DMS153 (cell line): ENCODE measurements at regions not wholly inside any gene's neighbourhood (a gene's known extent, or its start where the extent isn't known, plus 50 kb on each side); places are given as distances from the start of the nearest gene placed in this dataset.

ENCODE experiments used
- DNase-seq: peaks from one replicate; lab custom pipeline; 2025; lab: John Stamatoyannopoulos, UW

GRCh38 chr7:136256491-136256890 is 279.3 kb upstream of the MTPN start:
- DNase-seq: no peak

DNA sequence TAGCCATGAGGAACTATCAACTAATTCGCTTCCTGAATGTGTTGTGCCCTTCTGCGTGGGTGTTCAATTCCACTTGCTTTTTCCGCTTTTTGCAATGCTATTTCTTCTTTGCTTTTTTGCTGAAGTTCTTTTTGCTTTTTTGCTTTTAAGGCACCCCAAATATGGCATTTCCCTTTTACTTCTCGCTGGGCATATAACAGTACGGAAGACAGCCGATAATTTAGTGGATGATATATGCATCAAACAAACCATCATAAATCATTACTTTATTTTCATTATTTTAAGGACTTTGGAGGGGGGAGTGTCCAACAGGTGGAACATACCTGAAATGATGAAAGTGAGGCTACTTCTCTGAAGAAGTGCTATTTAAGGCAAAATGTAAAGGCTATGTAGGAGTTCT is 277.0 kb upstream of the MTPN start:
- DNase-seq: no peak

GRCh38 chr7:136251826-136252225 is 274.7 kb upstream of the MTPN start:
- DNase-seq: no peak

DNA sequence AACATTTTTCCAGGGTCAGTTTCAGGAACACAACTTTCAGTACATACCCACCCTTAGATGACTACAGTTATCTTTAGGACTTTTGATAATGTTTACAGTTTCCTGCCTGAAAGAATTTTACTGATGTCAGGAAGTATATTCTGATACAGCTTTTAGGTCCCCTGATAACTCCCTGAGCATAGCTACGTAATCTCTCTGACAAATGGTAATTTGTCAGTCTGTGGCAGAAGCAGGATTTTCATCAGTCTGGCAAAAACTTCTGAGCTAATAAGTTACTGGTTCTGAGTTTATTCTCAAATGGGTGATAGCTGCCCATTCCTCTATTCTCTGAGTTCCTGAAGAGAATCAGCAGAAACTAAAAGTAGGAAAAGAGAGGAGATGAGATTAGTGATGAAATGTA is 270.1 kb upstream of the MTPN start:
- DNase-seq: no peak

DNA sequence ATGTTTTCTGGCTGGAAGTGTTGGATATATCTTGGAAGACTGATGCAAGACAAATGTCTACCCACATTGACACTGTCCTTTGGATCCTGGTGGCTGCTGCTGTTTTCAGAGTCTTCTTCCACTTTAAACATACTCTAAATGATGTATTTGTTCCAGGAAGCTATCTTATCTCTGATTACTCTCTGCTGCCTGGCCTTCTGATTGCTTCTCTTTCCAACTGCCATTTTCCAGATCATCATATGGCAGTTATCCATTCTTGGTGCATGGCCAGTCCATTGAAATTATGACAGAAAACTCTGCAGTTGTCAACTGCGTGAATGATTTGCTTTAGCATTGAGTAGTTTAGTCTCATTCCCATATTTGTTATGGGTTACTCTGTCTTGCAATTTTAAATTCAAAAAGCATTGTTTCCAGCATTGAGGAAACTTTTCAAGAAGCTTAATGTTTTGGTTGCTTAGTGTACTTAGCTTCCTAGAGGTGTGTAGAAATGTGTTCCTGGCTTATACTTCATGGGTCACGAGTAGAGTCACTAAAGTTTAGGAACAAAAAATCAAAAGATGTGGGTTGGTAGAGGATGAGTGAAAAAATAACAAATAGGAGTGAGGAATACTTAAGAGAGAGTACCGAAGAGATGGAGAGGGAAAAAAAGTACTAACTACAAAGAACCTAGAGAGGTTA is 268.3 kb upstream of the MTPN start:
- DNase-seq: no peak

DNA sequence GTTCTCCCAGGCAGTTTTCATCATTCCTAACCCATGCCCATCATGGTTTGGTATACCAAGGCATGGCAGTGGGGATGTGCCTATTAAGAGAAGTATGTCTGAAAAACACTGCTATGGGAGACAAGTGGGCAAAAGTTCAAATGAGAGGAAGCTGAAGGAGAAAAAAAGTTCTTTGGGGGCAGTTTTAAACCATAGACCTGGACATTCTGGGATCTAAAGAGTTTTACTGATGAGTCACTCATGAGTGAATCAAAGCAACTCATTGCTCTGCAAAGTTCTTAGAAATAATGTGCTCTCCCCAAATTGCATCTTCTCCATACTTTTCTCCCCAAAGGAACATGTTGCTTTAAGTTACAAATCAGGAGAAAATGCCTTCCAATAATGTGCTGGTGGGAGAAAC is 256.9 kb upstream of the MTPN start:
- DNase-seq: no peak

- DNase-seq: no peak
Measured at GRCh38 chr7:136230210-136230609, 253.1 kb upstream of the MTPN start.

GRCh38 chr7:136229790-136230189 is 252.6 kb upstream of the MTPN start:
- DNase-seq: no peak

DNA sequence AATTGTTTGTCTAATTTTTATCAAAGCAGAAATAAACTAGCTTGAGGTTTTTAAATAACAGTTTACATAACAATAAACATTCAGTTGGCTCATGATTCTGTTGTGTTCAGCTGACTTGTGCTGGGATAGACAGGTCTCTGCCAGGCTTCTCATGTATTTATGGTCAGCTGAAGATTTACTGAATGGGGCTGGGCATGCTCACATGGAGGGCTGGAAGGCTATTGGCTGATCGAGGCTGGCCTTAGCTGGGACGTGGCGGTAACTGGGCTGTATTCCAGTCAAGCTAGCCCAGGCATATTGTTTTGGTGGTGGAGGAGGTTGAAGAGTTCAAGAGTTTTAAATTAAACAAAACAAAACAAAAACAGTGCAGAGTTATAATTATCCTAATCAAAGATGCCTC is 251.0 kb upstream of the MTPN start:
- no peak for DNase-seq

- no peak for DNase-seq
Measured at GRCh38 chr7:136214356-136214755, 237.2 kb upstream of the MTPN start.

GRCh38 chr7:136213012-136213411 is 235.9 kb upstream of the MTPN start:
- DNase-seq: no peak

DNA sequence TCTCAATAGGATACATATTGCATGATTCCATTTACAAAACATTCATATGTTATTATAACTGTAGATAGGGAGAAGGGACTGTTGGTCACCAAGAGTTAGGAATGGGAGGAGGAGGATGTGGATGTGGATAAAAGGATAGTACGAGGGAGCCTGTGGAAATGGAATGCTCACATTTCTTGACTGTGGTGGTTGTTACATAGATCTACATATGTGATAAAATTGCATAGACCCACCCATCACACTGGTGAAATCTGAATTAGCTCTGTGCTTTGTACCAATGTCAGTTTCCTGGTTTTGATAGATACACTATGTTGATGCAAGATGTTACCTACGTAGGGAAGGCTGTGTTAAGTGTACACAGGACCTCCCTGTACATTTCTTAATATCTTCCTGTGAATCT is 233.5 kb upstream of the MTPN start:
- DNase-seq: no peak

- no peak for DNase-seq
Measured at GRCh38 chr7:136210079-136210478, 232.9 kb upstream of the MTPN start.

DNA sequence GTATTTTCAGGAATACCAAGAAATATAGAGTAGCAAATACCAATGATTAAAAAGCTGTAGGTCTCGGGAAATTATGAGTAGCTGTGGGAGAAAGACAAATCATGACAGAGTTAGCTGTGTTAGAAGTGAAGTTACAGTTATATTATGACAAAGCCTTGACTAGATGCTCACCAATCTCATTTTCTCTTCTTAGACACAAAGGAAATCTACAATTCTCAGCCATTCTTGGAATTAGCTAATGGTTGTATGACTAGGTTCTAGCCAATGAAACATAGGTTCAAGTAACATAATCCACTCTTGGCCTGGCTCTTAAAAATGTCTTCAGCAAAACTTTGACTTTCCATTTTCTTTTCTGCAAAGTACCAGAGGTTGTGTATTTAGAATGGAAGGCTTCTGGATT is 228.8 kb upstream of the MTPN start:
- DNase-seq: no peak

GRCh38 chr7:136198168-136198567 is 221.0 kb upstream of the MTPN start:
- no peak for DNase-seq

DNA sequence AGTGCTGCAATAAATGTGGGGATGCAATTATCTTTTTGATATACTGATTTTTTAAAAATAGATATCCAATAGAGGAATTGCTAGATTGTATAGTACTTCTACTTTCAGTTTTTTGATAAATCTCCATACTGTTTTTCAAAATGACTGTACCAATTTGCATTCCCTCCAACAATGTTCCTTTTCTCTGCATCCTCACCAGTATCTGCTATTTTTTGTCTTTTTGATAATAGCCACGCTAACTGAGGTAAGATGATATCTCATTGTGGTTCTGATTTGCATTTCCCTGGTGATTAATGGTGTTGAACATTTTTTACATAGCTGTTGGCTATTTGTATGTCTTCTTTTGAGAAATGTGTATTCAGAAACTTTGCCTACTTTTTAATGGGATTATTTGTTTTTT is 217.7 kb upstream of the MTPN start:
- no peak for DNase-seq

- no peak for DNase-seq
Measured at GRCh38 chr7:136193940-136194339, 216.8 kb upstream of the MTPN start.

DNA sequence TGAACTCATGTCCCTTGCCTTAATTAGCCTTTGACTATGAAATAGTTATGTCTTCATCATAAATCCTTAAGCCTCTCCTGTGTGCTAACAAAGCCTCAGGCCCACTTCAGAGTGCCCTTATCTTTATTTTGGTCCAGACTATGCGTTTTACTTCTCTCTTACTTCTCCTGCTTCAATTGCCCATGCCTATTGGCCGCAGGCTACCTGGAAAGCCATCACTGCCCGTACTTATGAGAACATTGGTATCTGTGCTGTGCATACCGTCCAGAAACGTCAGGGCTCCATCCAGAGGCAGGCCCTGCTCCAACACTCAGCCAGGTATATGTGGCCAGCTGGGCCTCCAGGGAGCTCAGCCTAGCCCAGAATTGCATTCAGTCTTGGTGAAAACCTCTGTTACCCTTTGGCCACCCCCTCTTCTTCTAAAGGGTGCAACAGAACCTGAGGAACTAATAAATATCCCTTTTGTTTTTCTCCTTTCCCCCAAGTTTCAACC is 212.4 kb upstream of the MTPN start:
- DNase-seq: no peak

DNA sequence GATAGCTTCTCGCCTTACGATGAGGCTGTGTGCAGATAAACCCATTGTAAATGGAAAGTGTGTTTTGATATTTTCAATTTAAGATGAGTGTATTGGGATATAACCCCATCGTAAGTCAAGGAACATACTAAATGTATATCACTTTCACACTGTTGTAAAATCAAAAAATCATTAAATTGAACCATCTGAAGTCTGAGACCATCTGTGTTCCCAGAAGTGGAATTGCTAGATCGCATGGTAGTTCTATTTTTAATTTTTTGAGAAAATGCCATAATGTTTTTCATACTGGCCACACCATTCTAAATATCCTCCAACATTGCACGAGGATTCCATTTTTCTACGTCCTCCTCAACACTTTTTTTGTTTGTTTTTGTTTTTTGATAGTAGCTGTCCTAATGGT is 209.1 kb upstream of the MTPN start:
- DNase-seq: no peak

DNA sequence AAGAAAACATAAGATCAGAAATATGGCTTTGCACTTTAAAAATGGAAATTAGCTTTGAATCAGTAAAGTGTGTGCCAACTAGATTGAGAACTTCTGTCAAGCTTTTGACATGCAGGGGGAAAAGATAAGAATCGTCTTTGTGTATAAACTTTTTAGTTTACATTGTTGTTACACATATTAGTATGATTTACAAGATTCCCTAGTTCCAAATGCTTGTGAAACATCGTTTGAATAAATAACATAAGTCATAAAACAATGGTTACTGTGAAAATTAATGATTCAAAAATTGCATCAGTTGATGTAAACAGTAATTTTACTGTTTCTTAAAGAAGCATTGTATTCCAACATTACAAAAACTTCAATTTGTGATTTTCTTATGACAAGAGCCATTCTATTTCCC is 207.6 kb upstream of the MTPN start:
- DNase-seq: no peak

DNA sequence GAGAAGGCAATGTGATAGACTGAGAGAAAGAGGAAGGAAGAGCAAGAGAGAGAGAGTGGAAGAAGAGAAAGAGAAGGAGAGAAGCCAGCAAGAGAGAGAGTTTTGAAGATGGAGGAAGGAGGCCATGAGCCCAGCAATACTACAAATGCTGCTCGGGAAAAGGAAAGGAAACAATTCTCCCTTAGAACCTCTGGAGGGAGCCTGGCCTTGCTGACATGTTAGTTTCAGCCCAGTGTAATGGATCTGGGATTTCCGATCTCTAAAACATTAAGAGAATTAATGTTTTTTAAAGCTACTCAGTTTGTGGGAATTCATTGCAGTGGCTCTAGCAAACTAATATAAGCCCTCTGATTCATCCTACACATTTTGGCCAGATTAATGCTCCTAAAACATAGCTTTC is 206.8 kb upstream of the MTPN start:
- no peak for DNase-seq

DNA sequence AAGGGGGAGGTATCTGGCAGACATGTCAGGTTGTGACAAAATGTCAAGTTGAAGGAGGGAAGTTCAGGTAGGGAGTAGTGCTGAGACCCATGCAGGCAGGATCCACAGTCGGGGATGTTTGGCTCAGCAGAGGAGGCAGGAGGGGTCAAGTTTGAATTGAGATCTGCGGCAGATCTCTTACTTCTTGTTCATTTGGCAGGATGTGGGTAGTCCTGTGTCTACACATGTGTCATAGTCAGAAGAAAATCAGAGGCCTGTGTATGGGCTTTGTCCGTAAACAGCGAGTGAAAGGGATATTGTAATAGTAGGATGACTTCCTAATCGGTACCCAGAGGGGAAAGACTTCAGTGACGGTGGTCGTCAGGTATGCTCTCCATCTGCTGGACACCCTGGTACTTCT is 203.8 kb upstream of the MTPN start:
- DNase-seq: no peak

DNA sequence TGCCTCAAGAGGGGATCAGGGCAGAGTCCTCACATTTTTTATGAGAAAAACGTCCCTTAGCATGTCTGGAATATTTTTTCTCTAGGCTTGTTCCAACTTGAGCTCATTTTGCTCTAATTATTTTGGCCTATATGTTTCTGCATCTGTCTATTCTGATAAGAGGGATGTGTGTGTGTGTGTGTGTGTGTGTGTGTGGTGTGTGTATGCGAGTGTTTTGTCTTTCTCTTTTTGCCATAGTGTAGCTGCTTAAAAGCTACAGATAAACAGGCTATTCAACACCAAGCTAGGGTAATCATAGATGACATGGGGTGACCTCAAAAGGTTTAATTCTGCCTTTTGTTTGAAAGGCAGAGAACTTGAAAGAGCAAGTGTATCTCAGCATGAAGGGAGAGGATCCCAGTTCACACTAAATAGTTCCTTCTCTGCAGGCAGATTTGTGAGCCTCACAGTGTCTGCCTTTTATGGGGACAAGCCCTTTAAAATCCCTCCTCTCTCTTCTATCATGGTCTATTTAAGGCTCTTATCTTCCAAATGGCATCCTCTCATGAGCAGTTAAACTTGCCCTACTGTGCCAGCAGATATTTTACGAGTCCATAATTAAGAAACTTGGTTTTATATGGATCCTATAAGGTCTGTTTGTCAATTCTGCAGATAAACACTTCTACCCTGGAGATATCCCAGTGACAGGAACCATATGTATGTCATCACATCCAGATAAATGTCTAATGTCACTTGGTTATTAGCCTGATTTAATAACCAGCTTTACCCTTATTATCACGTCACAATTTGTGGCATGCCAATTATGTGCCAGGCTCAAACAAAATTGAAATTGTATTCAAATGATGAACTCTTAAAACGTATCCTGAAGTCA is 202.9 kb upstream of the MTPN start:
- DNase-seq: no peak

DNA sequence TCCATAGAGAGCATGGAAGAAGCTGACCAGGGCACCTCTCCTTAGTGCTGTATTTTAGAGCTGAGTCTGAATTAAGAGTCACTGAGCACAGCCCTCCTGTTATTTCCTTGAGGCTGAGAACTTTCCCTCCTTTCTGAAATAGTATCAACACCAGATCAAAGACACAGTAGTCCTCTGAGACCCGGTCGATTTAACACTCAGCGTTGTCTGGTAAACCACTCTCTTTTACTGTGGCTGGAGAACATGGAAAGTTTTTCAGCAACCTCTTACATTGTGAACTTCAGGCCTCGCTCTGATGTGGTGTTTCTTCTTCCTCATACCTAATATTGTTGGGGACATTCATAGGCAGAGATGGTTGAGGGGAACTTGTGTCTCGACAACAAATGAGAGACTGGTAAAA is 202.0 kb upstream of the MTPN start:
- no peak for DNase-seq
